NAMALWA (cell line): ENCODE measurements at regions not wholly inside any gene's neighbourhood (a gene's known extent, or its start where the extent isn't known, plus 50 kb on each side); places are given as distances from the start of the nearest gene placed in this dataset.
"Not testable (repeated sequence)": the region's sequence is repeated elsewhere in the genome, so short reads cannot be mapped to it uniquely, and the experiment has no call there.

Experiments used
- DNase-seq: peaks from one replicate; pipeline ENCODE4 v3.0.0-alpha.2; 2015; ENCODE audit warnings: low spot score

- DNase-seq, result no peak
Measured at GRCh38 chr6:113047148-113047547, 700.0 kb downstream of the RFPL4B start.

DNA sequence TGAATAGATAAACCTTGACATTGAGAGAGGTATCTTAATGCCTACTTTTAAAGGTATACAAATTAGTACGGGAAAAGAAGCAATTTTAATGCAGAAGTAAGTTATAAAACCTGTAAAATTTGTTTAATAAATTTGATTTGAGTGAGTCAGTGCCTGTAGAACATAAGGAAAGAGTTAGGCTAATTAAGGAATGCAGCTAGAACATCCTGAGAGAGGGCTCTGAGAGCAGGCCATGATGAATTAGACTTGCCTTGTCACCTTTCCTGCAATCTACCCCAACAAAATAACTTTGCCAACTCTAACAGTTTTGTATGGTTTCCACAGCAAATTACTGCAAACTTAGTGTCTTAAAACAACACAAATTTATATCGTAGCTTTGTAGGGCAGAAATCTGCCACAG lies 700.8 kb downstream of the RFPL4B start:
- no peak for DNase-seq

DNA sequence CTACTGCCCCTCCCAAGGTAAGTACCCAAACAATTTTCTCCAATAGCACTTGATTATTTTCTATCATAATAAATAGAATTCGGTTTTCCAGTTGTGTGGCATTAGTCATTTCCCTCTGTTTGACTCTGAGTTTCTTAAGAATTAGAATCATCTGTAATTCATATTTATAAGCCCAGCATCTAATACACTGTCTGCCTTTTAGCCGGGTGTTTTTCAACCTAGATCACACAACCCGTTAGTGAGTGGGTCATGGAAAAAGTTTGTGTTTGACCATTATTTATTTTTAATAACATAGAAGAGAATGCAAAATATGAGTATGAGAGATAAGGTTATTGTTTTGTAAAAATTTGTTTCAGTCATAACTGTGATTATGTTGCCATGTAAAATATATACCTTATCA lies 701.6 kb downstream of the RFPL4B start:
- DNase-seq, result no peak

GRCh38 chr6:113049190-113049589 lies 702.1 kb downstream of the RFPL4B start:
- DNase-seq, result no peak

GRCh38 chr6:113050010-113050858 lies 703.1 kb downstream of the RFPL4B start:
- no peak for DNase-seq

DNA sequence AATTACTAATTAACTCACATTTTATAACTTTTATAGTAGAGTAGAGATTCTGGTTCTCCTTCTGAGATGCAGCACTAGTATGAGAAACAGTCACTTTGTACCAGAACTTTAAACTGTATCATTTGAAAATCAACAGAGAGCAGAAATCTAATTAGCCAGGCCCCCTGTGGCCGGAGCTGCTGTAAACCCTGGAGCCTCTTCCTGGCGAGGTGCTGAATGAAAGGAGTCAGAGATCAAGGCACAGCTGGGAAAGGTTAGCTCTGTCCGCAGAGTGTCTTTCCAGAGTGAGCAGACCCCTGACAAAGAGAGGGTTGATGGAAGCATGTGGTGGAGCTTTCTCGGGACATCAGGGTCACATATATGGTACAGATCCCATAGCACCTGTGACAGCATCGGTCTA lies 703.8 kb downstream of the RFPL4B start:
- DNase-seq, result no peak

DNA sequence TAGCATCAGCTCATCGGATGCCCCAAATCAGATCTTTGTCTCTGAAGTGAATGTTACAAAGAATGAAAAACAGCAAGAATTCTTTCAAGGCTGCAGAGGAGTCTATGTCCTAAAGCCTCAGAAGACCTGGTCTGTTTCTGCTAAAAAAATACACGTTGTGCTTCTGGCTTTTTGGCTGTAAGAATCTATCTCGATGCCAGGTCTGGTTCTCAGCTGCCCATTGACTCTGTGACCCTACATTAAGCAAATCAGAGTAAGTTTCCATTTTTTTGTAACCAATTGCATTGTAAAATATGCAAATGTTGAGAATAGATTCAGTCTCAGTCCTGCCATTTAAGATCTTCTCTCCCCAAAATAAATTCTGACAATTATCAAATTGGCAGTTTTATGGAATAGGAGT lies 705.4 kb downstream of the RFPL4B start:
- no peak for DNase-seq

DNA sequence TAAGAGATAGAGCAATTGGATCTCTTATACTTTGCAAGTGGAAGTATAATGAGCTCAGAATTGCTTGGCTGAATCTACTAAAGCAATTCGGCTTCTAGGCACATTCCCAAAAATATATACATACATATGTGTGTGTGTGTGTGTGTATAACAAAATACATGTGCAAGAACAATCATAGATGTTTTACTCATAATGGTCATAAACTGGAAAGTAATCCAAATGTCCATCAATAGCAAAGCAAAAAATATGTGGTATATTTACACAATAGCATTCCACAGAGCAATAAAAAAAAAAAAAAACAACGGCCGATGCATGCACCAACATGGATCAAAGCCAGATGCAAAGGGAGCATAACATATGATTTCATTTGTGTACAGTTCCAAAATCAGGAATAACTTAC lies 707.9 kb downstream of the RFPL4B start:
- no peak for DNase-seq

DNA sequence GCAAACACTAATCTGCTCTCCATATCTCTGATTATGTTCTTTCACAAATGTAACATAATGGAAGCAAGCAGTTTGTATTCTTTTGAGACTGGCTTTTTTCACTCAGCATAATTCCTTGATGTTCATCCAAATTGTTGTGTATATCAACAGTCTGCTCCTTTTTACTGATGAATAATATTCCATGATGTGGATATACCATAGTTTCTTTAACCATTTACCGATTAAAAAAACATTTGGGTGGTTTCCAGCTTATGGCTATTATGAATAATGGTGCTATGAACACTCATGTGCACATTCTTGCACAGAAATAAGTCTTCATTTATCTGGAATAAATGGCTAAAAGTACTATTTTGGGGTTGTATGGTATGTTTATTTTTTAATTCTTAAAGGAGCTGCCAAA lies 708.9 kb downstream of the RFPL4B start:
- DNase-seq, result no peak

- DNase-seq, result no peak
Measured at GRCh38 chr6:113057567-113058053, 710.5 kb downstream of the RFPL4B start.

DNA sequence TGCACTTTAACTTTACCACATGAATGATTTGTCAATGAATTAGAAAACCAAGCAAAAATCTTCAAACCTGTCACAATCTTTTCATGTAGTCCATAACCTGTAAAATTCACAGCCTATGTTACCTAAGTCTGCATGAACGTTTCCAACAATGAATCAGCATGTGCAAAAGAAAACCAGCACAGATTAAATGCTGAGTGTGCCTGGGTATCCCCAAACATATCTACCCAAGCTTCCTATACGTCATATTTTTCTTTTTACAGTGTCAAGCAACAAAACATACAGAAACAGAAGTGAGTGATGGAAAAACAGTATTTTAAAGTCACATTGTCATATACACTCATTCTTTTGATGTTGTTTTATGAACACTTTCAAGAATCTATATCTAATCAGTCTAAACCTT lies 713.5 kb downstream of the RFPL4B start:
- DNase-seq, result no peak

GRCh38 chr6:113065611-113066010 lies 718.5 kb downstream of the RFPL4B start:
- no peak for DNase-seq

DNA sequence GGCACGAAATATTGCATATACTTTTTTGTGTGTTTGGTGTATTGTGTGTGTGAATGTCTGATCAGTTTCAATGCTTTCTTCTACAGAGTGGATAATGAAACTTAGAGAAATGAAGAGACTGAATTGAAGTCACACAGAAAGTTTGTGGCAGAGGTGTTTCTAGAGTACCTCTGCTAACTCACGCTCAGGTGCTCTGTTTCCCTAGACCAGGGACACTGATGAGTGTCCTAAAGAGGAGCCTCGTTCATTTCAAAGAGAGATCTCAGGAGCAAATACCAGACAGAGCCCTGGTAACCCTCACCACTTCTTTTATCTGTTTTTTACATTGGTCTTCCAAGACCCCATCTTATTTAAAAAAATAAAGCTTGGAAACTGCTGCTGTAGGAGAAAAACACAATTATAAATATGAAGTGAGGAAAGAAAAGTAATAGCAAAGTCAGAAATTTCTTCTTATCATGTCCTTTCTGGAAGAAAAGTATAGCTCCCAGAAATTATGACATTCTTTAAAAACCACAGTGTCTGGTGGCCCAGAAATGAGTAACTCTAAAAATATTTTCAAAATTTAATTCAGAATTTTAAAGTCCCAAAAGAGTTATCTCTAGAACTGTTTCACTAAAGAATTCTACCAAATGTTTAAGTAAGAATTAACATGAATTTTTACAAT lies 720.6 kb downstream of the RFPL4B start:
- DNase-seq, result no peak

DNA sequence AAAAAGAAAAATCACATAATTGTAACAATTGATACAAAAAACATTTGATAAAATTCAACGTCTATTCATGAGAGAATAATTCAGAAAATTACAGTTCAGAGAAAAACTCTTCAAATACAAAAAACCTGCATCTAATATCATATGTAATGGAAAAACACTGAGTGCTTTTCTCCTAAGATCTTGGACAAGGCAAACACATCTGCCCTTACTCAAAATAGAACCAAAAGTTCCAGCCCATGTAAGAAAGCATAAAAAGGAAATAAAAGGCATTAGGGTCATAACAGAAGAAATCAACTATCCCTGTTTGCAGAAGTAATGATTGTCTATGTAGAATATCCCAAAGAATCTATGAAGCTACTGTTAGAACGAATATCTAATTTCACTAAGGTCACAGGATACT lies 721.4 kb downstream of the RFPL4B start:
- DNase-seq, result no peak

DNA sequence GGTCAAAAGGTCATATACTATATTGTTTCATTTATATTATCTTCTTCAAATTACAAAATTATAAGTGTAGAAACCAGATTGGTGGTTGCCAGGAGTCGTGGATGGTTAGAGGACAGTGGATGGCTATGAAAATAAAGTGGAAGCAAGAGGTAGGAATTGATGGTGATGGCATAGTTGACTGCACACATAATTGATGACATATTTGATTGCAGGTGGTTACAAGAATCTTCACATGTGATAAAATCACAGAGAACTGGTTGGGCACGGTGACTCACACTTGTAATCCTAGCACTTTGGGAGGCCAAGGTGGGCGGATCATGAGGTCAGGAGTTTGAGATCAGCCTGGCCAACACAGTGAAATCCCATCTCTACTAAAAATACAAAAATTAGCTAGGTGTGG lies 723.6 kb downstream of the RFPL4B start:
- DNase-seq, result not testable (repeated sequence)

DNA sequence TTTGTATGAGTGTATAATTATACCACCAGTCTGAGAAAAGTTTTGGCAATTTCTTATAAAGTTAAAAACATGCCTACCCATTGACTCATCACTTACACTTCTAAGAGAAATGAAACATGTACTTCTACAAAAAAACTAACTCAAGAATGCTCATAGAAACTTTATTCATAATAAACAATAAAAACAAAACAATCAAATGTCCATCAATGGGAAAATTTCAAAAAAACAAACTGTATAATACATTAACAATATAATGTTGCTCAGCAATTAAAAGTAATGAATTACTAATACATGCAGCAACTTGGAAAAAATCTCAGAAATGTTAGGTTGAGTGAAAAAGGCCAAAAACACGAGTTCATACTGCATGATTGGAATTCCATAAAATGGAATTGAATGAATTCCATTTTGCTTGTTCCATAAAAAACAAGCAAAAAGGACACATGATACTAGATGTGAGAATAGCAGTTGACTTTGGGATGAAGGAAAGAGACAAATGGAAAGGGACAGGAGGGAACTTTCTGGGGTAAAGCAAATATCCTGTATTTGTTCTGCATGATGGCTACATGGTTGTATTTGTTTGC lies 726.6 kb downstream of the RFPL4B start:
- DNase-seq, result no peak

- no peak for DNase-seq
Measured at GRCh38 chr6:113076116-113076515, 729.0 kb downstream of the RFPL4B start.

DNA sequence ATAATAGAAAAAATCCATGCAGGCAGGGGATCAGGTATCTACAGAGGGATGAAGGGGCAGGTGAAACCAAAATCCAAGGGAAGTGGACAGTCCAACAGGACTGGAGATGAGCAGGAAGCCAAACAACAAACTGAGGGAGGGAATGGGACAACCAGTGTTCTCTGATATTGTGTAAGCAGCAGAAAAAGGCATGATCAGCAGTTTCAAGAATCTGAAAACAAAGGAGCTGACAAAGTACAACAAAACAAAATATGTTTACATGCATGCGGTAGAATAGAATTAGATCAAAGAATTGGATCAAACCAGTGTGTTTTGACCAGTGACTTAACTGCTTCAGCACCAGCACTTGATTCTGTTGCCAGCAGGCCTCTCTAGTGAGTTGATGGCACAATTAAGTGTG lies 729.7 kb downstream of the RFPL4B start:
- DNase-seq, result no peak

DNA sequence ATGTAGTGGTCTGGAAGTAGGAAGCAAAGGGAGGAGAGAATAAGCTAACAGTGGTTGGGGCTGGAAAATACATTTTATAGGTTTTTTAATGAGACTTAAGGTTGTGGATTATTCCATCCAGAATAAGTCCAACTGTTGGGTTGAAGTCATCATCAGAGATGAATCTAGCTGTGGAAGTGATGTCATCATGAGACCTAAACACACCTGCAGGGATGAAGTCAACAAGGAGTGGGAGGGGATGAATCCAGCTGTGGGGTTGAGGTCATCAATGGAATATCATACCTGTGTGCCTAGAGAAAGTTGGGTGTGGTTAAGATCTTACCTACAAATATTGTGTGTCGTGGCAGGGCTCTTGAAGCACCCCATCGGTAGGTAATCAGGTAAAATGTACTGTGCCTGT lies 730.7 kb downstream of the RFPL4B start:
- DNase-seq, result no peak

DNA sequence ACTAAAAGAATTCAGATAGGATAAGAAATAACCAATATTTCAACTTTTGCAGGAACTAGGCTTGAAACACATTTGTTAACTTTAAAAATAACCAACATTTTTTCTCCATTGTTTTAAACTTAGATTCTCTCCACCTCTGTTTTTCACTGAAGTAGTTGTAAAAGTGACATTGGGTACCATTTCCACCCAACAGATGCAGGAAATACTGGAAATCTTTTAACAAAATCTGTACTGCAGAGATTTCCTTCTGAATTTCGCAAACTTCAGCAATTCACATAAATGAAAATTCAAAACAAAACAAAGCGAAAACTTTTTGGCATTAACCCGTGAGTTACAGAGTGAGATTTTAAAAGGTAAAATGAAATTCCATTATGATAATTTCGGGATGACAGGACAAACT lies 731.7 kb downstream of the RFPL4B start:
- no peak for DNase-seq

- no peak for DNase-seq
Measured at GRCh38 chr6:113082745-113083144, 735.6 kb downstream of the RFPL4B start.

DNA sequence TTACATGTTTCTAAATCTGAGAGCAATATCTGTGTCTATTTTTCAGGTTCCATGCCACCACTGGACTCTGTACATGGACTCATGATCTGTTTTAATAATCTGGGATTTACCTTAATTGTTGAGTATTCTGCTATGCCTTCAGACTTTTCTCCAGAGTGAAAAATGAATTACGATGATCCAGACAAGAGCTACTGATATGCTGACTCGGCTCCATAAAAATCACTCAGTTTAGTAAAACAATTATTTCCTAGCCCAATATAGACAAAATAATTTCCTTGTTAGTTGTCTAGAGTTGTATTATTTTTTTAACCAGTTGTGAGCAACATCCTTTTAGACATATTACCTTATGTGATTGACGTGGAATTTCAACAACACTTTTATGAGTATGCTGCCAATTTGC lies 736.8 kb downstream of the RFPL4B start:
- DNase-seq, result no peak

GRCh38 chr6:113089056-113089455 lies 741.9 kb downstream of the RFPL4B start:
- DNase-seq, result no peak
